GM12878 (cell line): ENCODE measurements at regions not wholly inside any gene's neighbourhood (a gene's known extent, or its start where the extent isn't known, plus 50 kb on each side); places are given as distances from the start of the nearest gene placed in this dataset.

Experiments
- CEBPB ChIP-seq, 2 experiments: fragments of 150-350 bp in 1 of 2; IDR thresholded peaks; 2 replicates each; pipeline ENCODE4 v1.6.1; 2012 to 2014; ENCODE audit warnings: low read depth in 2 of 2, low read length in 2 of 2, borderline replicate concordance in 1 of 2, inconsistent platforms in 1 of 2
- CTCF ChIP-seq, 3 experiments: IDR thresholded peaks in 2 of 3; conservative IDR thresholded peaks in 1 of 3; 2 replicates each; pipeline ENCODE4 v1.5.1; 2011; ENCODE audit warnings: low read depth in 3 of 3, low read length in 3 of 3, mild to moderate bottlenecking in 3 of 3, control low read depth in 2 of 3, moderate library complexity in 2 of 3, inconsistent platforms in 1 of 3, mixed read lengths in 1 of 3; ENCODE audit not compliant: control insufficient read depth in 2 of 3, insufficient read depth in 1 of 3; ENCODE audit errors: extremely low read depth in 1 of 3
- KDM1A ChIP-seq: fragments of 200-600 bp; sonication (generic); IDR thresholded peaks from 2 replicates; pipeline ENCODE4 v1.6.1; 2016; ENCODE audit warnings: borderline replicate concordance
- RCOR1 ChIP-seq: conservative IDR thresholded peaks from 2 replicates; pipeline ENCODE4 v1.6.1; 2012; ENCODE audit warnings: low read depth, low read length, improper control_type of control experiment

DNA sequence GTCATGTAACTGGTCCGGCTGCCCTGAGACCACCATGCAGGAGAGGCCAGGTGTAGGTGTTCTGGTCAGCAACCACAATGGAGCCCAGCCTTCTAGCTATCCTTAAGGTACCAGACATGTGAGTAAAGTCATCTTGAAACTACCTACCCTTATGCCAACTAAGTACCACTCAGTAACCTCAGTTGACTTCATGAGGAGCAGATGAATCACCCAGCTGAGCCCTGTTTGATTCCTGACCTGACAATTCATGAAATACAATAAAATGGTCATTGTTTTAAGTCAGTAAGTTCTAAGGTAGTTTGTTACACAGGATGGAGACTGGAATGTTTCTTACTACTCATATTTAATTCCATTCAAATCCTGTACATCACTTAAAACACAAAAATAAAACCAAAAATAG is 113.1 kb upstream of the LMO4 start:
- no peak for TF ChIP-seq CEBPB (IDR thresholded peaks at IDR 0.05; ENCODE audit: borderline replicate concordance in 1 of 2, low read depth in 2 of 2, low read length in 2 of 2)
- TF ChIP-seq KDM1A: no peak
- no peak for TF ChIP-seq RCOR1
- no peak for TF ChIP-seq CTCF (IDR thresholded peaks at IDR 0.05 in 2 of 3, conservative IDR thresholded peaks at IDR 0.05 in 1 of 3; ENCODE audit: control insufficient read depth in 2 of 3, extremely low read depth in 1 of 3, insufficient read depth in 1 of 3, low read depth in 3 of 3, low read length in 3 of 3)
